Fibroblast of lung (primary cell): ENCODE measurements at regions not wholly inside any gene's neighbourhood (a gene's known extent, or its start where the extent isn't known, plus 50 kb on each side); places are given as distances from the start of the nearest gene placed in this dataset.

Source experiments
- DNase-seq, 2 donors: peaks; one replicate each; pipeline versions ENCODE4 v3.0.0 to v3.0.0-alpha.2; 2010; ENCODE audit warnings: low read depth in 2 of 2
- H2AFZ ChIP-seq: 2 replicates; pipeline ENCODE4 v1.5.1; 2012; ENCODE audit warnings: low read length, control low read depth, inconsistent platforms
- H3K27ac ChIP-seq: 2 replicates; pipeline ENCODE4 v1.5.1; 2011; ENCODE audit warnings: low read length, control low read depth; ENCODE audit not compliant: insufficient read depth
- H3K27me3 ChIP-seq: 2 replicates; pipeline ENCODE4 v1.5.1; 2011; ENCODE audit warnings: mild to moderate bottlenecking, low read length; ENCODE audit not compliant: control insufficient read depth, insufficient read depth
- H3K36me3 ChIP-seq: 2 replicates; pipeline ENCODE4 v1.5.1; 2011; ENCODE audit warnings: low read length; ENCODE audit not compliant: control insufficient read depth, insufficient read depth
- H3K4me1 ChIP-seq: 2 replicates; pipeline ENCODE4 v1.5.1; 2011; ENCODE audit warnings: low read length; ENCODE audit not compliant: control insufficient read depth, insufficient read depth; ENCODE audit errors: extremely low read depth
- H3K4me2 ChIP-seq: 2 replicates; pipeline ENCODE4 v1.5.1; 2011; ENCODE audit warnings: low read length, control low read depth; ENCODE audit not compliant: insufficient read depth; ENCODE audit errors: extremely low read depth
- H3K4me3 ChIP-seq, 4 experiments: fragments of 200-600 bp in 1 of 4; sonication (generic) in 1 of 4; replicated peaks in 1 of 4; 2 replicates each; pipeline ENCODE4 v1.5.1; 2011 to 2016; ENCODE audit warnings: low read length in 4 of 4, low read depth in 3 of 4, mild to moderate bottlenecking in 3 of 4, control low read depth in 2 of 4, inconsistent platforms in 1 of 4, mixed read lengths in 1 of 4; ENCODE audit not compliant: insufficient read depth in 1 of 4; ENCODE audit errors: control extremely low read depth in 1 of 4
- H3K79me2 ChIP-seq: 2 replicates; pipeline ENCODE4 v1.5.1; 2012; ENCODE audit warnings: mild to moderate bottlenecking, low read length, inconsistent platforms; ENCODE audit not compliant: control insufficient read depth, insufficient read depth
- H3K9ac ChIP-seq: 2 replicates; pipeline ENCODE4 v1.5.1; 2011; ENCODE audit warnings: mild to moderate bottlenecking, low read length, control low read depth; ENCODE audit not compliant: insufficient read depth
- H3K9me3 ChIP-seq: 2 replicates; pipeline ENCODE4 v1.5.1; 2012; ENCODE audit warnings: low read depth, low read length; ENCODE audit not compliant: control insufficient read depth, insufficient read depth
- H4K20me1 ChIP-seq: 2 replicates; pipeline ENCODE4 v1.5.1; 2011; ENCODE audit warnings: low read length; ENCODE audit not compliant: control insufficient read depth, insufficient read depth; ENCODE audit errors: extremely low read depth
- CTCF ChIP-seq, 2 donors: IDR thresholded peaks in 1 of 2; conservative IDR thresholded peaks in 1 of 2; 1 replicate in 1 of 2; 2 replicates in 1 of 2; pipeline ENCODE4 v1.5.1; 2011 to 2012; ENCODE audit warnings: low read length in 2 of 2, control low read depth in 1 of 2, inconsistent platforms in 1 of 2, low read depth in 1 of 2, mild to moderate bottlenecking in 1 of 2
- EZH2 ChIP-seq: IDR thresholded peaks from 2 replicates; pipeline ENCODE4 v1.5.1; 2012; ENCODE audit warnings: low read length, control low read depth, mild to moderate bottlenecking; ENCODE audit errors: missing control alignments

- no peak for TF ChIP-seq EZH2
- no peak for TF ChIP-seq CTCF (conservative IDR thresholded peaks at IDR 0.05 in 1 of 2, IDR thresholded peaks at IDR 0.05 in 1 of 2; ENCODE audit: low read depth in 1 of 2, low read length in 2 of 2)
- H3K36me3 ChIP-seq, result no peaks in the 10 kb centered on the region
- H2AFZ ChIP-seq, result no peak overlapping the region
- no peak overlapping the region for H3K9ac ChIP-seq
- no peak overlapping the region for H3K4me3 ChIP-seq
- no peaks in the 10 kb centered on the region for H3K27me3 ChIP-seq
- no peaks in the 10 kb centered on the region for H3K79me2 ChIP-seq
- no peak for DNase-seq
- no peak overlapping the region for H3K4me2 ChIP-seq
- H3K4me1 ChIP-seq, result no peaks in the 10 kb centered on the region
- H4K20me1 ChIP-seq, result no peaks in the 10 kb centered on the region
- H3K9me3 ChIP-seq, result no peaks in the 10 kb centered on the region
- H3K27ac ChIP-seq, result no peak overlapping the region
Measured at GRCh38 chr22:47369020-47369419, 606.6 kb downstream of the TBC1D22A start.

- Histone ChIP-seq H3K4me3 (no peak overlapping the region), H4K20me1 (no peaks in the 10 kb centered on the region), H2AFZ (no peak overlapping the region), H3K27me3 (no peaks in the 10 kb centered on the region), H3K4me2 (no peak overlapping the region), H3K36me3 (no peaks in the 10 kb centered on the region), H3K9ac (no peak overlapping the region), H3K9me3 (no peaks in the 10 kb centered on the region), H3K4me1 (no peaks in the 10 kb centered on the region), H3K79me2 (no peaks in the 10 kb centered on the region), H3K27ac (no peak overlapping the region)
- DNase-seq, result no peak
- TF ChIP-seq CTCF (conservative IDR thresholded peaks at IDR 0.05 in 1 of 2, IDR thresholded peaks at IDR 0.05 in 1 of 2; ENCODE audit: low read depth in 1 of 2, low read length in 2 of 2) (no peak), EZH2 (no peak)
Measured at GRCh38 chr22:47367993-47368945, 605.8 kb downstream of the TBC1D22A start.

- Histone ChIP-seq H2AFZ (no peak overlapping the region), H3K4me1 (no peaks in the 10 kb centered on the region), H3K27me3 (no peaks in the 10 kb centered on the region), H3K4me3 (no peak overlapping the region), H3K79me2 (no peaks in the 10 kb centered on the region), H3K4me2 (no peak overlapping the region), H3K9ac (no peak overlapping the region), H3K9me3 (no peaks in the 10 kb centered on the region), H4K20me1 (no peaks in the 10 kb centered on the region), H3K27ac (no peak overlapping the region), H3K36me3 (no peaks in the 10 kb centered on the region)
- TF ChIP-seq EZH2 (no peak), CTCF (conservative IDR thresholded peaks at IDR 0.05 in 1 of 2, IDR thresholded peaks at IDR 0.05 in 1 of 2; ENCODE audit: low read depth in 1 of 2, low read length in 2 of 2) (no peak)
- no peak for DNase-seq
Measured at GRCh38 chr22:47367107-47367690, 604.7 kb downstream of the TBC1D22A start.
